Omental fat pad (tissue), 3 donors: ENCODE measurements at regions not wholly inside any gene's neighbourhood (a gene's known extent, or its start where the extent isn't known, plus 50 kb on each side); places are given as distances from the start of the nearest gene placed in this dataset.
"Not testable (repeated sequence)": the region's sequence is repeated elsewhere in the genome, so short reads cannot be mapped to it uniquely, and the experiment has no call there.

Experiments used
- ATAC-seq: fragments of 150-250 bp; one replicate; pipeline ENCODE4 v1.9.1; 2016; ENCODE audit warnings: mild to moderate bottlenecking, moderate library complexity; ENCODE audit not compliant: low FRiP score
- DNase-seq: peaks from one replicate; pipeline ENCODE4 v3.0.0-alpha.2; 2019; ENCODE audit warnings: low spot score
- TF ChIP-seq, protein P1 (sequence below), 3 donors: fragments of 450-650 bp; IDR thresholded peaks; one replicate each; pipeline ENCODE4 v1.5.1; 2016 to 2017; ENCODE audit warnings: antibody characterized with exemption in 3 of 3, mild to moderate bottlenecking in 3 of 3, moderate library complexity in 2 of 3

DNA sequence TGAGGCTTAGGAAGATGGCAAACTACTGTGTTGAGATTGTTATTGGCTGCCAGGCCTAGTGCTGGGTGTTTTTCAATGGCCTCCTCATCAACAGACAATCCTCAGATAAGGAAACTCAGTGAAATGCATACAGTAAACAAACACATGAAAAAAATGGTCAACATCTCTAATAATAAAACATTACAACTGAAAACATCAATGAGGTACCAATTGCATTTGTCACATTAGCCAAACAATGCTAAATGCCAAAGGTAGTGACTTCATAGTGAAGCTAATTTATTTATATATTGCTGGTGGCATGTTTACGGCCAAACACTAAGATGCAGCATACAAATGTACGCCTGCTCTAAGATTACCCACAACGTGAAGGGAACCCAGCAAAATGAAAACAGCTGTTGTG, 224.0 kb upstream of the UBL3 start:
- ATAC-seq (no peak), DNase-seq (no peak)
- TF ChIP-seq, protein P1, sequence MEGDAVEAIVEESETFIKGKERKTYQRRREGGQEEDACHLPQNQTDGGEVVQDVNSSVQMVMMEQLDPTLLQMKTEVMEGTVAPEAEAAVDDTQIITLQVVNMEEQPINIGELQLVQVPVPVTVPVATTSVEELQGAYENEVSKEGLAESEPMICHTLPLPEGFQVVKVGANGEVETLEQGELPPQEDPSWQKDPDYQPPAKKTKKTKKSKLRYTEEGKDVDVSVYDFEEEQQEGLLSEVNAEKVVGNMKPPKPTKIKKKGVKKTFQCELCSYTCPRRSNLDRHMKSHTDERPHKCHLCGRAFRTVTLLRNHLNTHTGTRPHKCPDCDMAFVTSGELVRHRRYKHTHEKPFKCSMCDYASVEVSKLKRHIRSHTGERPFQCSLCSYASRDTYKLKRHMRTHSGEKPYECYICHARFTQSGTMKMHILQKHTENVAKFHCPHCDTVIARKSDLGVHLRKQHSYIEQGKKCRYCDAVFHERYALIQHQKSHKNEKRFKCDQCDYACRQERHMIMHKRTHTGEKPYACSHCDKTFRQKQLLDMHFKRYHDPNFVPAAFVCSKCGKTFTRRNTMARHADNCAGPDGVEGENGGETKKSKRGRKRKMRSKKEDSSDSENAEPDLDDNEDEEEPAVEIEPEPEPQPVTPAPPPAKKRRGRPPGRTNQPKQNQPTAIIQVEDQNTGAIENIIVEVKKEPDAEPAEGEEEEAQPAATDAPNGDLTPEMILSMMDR (IDR thresholded peaks at IDR 0.05) = no peak

DNA sequence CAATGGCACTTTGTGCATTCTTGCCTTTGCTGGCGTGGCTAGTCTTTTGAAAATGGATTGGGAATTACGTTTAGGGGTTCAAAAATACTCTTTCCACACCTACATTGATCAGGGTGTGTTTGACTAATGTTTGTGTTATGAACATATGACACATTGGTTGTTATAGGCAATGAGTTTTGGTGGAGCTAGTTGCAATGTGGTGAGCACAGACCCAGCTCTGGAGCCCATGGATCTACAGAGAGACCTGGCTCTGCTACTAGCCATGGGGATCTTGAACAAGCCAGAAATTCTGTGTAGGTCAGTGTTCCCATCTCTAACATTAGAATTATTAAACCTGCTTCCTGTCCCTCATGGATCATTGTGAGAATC, 222.4 kb upstream of the UBL3 start:
- DNase-seq (no peak), ATAC-seq (no peak)

DNA sequence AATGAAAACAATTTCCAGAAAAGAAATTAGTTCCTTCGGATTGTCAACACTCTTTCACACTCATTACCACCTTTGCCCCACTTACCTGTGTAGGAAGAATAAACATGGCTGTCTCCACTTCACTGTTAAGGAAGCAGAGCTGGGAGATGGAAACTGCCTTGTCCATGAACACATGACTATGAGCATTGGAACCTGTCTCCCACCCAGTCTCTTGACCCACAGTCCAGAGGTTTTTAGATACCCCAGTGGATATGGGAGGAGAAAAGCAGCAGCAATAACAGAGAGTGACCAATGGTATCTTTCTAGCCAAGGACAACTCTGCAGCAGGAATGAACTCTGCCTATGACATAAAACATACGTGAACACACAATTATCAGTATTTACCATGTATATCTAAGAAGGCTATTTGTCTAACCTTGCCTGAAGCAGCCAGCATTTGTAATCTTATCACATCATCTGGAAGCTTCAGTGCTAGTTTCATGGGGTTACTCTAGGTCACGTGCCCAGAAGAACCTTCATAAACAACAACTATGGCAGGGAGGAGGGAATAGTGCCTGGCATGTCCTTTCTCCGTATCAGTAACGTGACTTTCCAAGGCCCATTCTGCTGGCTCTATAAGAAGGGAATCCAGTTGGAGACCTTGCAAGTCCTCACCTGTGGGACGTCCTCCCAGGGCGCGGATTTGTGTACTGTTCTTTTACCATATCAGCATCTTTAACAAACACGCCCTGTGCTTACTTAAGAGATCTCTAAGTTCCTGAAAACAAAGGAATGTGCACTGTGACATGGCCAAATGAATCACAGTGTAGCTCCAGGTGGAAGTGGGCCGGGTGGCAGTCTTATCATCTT, 221.8 kb upstream of the UBL3 start:
- TF ChIP-seq, protein P1 (IDR thresholded peaks at IDR 0.05) = no peak
- ATAC-seq = no peak
- DNase-seq = no peak

More for the DNA sequence above, 222.4 kb upstream of the UBL3 start:
- TF ChIP-seq, protein P1 (IDR thresholded peaks at IDR 0.05) = no peak

- ATAC-seq (no peak), DNase-seq (no peak)
- TF ChIP-seq, protein P1 (IDR thresholded peaks at IDR 0.05) = no peak
Measured at GRCh38 chr13:30065181-30065580, 214.8 kb upstream of the UBL3 start.

DNA sequence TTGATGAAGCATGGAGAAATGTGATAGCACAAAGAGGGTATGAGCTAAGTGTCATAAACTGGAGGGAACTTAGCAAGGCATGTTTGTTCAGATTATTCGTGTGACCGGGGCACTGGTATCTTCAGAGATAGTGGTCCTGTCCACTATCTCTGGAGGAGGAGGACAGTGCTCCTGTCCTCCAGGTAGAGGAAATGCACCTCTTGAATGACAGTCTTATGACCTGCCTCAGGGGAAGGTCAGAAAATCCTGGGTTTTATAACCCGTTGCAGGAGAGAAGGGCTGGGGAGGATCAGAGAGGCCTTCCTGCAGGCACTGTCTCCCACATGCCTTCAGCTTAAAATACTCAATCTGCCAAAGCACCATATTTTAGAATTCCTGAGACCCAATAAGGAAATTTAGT, 213.5 kb upstream of the UBL3 start:
- TF ChIP-seq, protein P1 (IDR thresholded peaks at IDR 0.05) = no peak
- DNase-seq (no peak), ATAC-seq (no peak)

DNA sequence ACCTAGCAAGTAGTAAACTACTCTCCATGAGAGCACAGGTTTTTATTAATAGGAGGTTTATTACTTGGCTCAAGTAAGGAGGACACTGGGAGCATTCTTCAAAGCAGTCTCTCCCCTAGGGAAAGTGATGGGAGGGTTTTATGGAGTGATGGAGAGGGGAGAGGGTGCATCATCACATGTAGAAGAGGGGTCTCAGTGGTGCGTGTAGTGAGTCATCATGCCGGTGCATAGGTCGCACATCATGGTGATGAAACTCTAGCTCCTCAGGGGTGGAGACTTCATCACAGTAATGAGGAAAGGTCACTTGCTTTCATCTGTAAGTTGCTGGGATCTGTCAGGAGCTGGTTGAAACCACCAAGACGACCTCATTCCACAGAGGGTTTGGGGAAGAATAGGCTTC, 210.8 kb upstream of the UBL3 start:
- ATAC-seq = no peak
- DNase-seq = no peak
- TF ChIP-seq, protein P1 (IDR thresholded peaks at IDR 0.05) = no peak

DNA sequence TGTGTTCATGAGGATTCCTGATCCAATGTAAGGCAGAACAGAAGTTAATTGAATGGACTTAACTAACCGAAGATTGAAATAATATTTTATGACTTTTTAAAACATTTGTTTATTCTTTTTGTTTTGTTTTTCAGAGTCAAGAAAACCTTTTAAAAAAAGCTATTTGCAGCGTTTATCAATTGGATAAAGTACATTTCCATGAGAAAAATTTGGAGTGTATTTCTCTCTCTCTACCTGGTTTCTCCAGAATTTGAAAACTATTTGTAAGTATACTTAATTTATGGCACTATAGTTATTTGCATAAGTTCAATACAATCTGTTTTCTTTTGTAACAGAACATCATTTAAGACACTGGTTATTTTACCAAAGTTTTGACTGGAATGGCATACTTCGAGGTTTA, 208.0 kb upstream of the UBL3 start:
- DNase-seq = no peak
- ATAC-seq = no peak
- TF ChIP-seq, protein P1 (IDR thresholded peaks at IDR 0.05) = no peak

GRCh38 chr13:30054546-30054945, 204.1 kb upstream of the UBL3 start:
- ATAC-seq = not testable (repeated sequence)

More at GRCh38 chr13:30054546-30054945, 204.1 kb upstream of the UBL3 start:
- DNase-seq = not testable (repeated sequence)
